ENCODE measurements at regions not wholly inside any gene's neighbourhood (a gene's known extent, or its start where the extent isn't known, plus 50 kb on each side); places are given as distances from the start of the nearest gene placed in this dataset.

GRCh38 chr3:117528688-117529087 lies 819.1 kb downstream of the TUSC7 start:
- ATAC-seq = no peak
- TF ChIP-seq ZC3H10 (CRISPR knock-in tag; IDR thresholded peaks at IDR 0.05) (no peak), SNAI2 (CRISPR knock-in tag; IDR thresholded peaks at IDR 0.05) (no peak)

DNA sequence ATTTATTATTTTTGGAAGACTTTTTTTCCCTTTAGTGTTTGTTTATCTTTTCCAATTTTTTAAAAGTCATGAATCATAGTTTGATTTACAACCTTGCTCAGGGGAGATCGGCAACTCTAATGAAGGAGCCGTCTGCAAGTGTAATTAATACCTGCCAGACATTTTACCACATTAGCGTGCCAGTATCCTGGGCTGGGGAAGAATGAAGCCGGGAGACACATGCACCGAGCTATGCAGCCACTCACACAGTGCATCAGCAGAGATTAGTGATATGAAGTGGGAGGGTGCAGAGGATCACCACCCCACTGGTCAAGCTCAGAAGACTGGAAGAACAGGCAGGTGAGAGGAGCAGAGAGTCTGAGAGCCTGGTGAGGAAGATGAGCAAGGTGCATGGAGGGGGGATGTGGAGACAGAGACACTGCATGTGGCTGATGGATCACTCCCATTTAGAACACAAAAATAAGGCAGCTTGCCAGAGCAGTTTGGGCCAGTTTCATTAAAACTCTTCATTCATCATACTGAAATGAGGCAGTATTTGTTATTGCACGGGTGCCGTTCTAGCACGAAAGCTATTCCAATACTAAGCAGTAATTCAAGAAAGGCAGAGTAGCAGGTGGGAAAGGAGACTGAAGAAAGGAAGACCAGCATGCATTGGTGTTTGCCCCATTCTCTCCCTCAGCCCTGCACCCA lies 821.6 kb downstream of the TUSC7 start:
- TF ChIP-seq TOX (CRISPR knock-in tag; IDR thresholded peaks at IDR 0.05; ENCODE audit: borderline replicate concordance) (no peak), POU6F1 (CRISPR knock-in tag; IDR thresholded peaks at IDR 0.05; ENCODE audit: borderline replicate concordance, low read depth) (no peak), CREB5 (CRISPR knock-in tag; IDR thresholded peaks at IDR 0.05; ENCODE audit: low read depth) (no peak), ZNF70 (CRISPR knock-in tag; IDR thresholded peaks at IDR 0.05) (no peak), RARB (CRISPR knock-in tag; IDR thresholded peaks at IDR 0.05) (no peak), TSHZ2 (CRISPR knock-in tag; IDR thresholded peaks at IDR 0.05) (no peak), TCF4 (CRISPR knock-in tag; IDR thresholded peaks at IDR 0.05; ENCODE audit: borderline replicate concordance) (no peak), ISL1 (CRISPR knock-in tag; IDR thresholded peaks at IDR 0.05) (no peak), ARNTL (CRISPR knock-in tag; IDR thresholded peaks at IDR 0.05; ENCODE audit: borderline replicate concordance, low read depth) (no peak), ZC3H10 (CRISPR knock-in tag; IDR thresholded peaks at IDR 0.05) (no peak), ZNF565 (CRISPR knock-in tag; conservative IDR thresholded peaks at IDR 0.05; ENCODE audit: low read depth) (no peak), ZNF8 (CRISPR knock-in tag; IDR thresholded peaks at IDR 0.05) (no peak), CSRNP3 (CRISPR knock-in tag; IDR thresholded peaks at IDR 0.05) (no peak)
- TF ChIP-seq, protein P1, sequence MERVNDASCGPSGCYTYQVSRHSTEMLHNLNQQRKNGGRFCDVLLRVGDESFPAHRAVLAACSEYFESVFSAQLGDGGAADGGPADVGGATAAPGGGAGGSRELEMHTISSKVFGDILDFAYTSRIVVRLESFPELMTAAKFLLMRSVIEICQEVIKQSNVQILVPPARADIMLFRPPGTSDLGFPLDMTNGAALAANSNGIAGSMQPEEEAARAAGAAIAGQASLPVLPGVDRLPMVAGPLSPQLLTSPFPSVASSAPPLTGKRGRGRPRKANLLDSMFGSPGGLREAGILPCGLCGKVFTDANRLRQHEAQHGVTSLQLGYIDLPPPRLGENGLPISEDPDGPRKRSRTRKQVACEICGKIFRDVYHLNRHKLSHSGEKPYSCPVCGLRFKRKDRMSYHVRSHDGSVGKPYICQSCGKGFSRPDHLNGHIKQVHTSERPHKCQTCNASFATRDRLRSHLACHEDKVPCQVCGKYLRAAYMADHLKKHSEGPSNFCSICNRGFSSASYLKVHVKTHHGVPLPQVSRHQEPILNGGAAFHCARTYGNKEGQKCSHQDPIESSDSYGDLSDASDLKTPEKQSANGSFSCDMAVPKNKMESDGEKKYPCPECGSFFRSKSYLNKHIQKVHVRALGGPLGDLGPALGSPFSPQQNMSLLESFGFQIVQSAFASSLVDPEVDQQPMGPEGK (CRISPR knock-in tag; IDR thresholded peaks at IDR 0.05; ENCODE audit: borderline replicate concordance) = no peak
- ATAC-seq = peak; percentile 54; the same call in 2 of the 3 replicates

- ATAC-seq = no peak
- no peak for TF ChIP-seq ZNF70 (CRISPR knock-in tag; IDR thresholded peaks at IDR 0.05)
- TF ChIP-seq GLIS3 (CRISPR knock-in tag; IDR thresholded peaks at IDR 0.05) = no peak
- no peak for TF ChIP-seq ZNF565 (CRISPR knock-in tag; conservative IDR thresholded peaks at IDR 0.05; ENCODE audit: low read depth)
- TF ChIP-seq CSRNP3 (CRISPR knock-in tag; IDR thresholded peaks at IDR 0.05) = no peak
- TF ChIP-seq TSHZ2 (CRISPR knock-in tag; IDR thresholded peaks at IDR 0.05) = no peak
- no peak for TF ChIP-seq TCF4 (CRISPR knock-in tag; IDR thresholded peaks at IDR 0.05; ENCODE audit: borderline replicate concordance)
- TF ChIP-seq ZNF8 (CRISPR knock-in tag; IDR thresholded peaks at IDR 0.05) = no peak
- TF ChIP-seq ZFP3 (CRISPR knock-in tag; IDR thresholded peaks at IDR 0.05) = no peak
- no peak for TF ChIP-seq CSDC2 (CRISPR knock-in tag; IDR thresholded peaks at IDR 0.05)
- no peak for TF ChIP-seq TOX (CRISPR knock-in tag; IDR thresholded peaks at IDR 0.05; ENCODE audit: borderline replicate concordance)
- no peak for TF ChIP-seq RARB (CRISPR knock-in tag; IDR thresholded peaks at IDR 0.05)
- no peak for TF ChIP-seq OSR1 (CRISPR knock-in tag; IDR thresholded peaks at IDR 0.05)
- no peak for TF ChIP-seq ZC3H10 (CRISPR knock-in tag; IDR thresholded peaks at IDR 0.05)
- TF ChIP-seq SNAI2 (CRISPR knock-in tag; IDR thresholded peaks at IDR 0.05) = no peak
- no peak for TF ChIP-seq ARNTL (CRISPR knock-in tag; IDR thresholded peaks at IDR 0.05; ENCODE audit: borderline replicate concordance, low read depth)
- TF ChIP-seq, protein P1 (CRISPR knock-in tag; IDR thresholded peaks at IDR 0.05; ENCODE audit: borderline replicate concordance) = no peak
Measured at GRCh38 chr3:117532268-117532667, 822.7 kb downstream of the TUSC7 start.

All from SK-N-SH treated with all-trans-retinoic acid at 6 μM for 48 hours (cell line).